Stimulated activated CD8-positive, alpha-beta memory T cell treated with anti-CD3 and anti-CD28 coated beads, Interleukin-15, amount 100 ng/mL, for 48 hours (primary cell): ENCODE measurements at regions not wholly inside any gene's neighbourhood (a gene's known extent, or its start where the extent isn't known, plus 50 kb on each side); places are given as distances from the start of the nearest gene placed in this dataset.
"Not testable (repeated sequence)": the region's sequence is repeated elsewhere in the genome, so short reads cannot be mapped to it uniquely, and the experiment has no call there.

Experiments
- DNase-seq, 2 donors: peaks; one replicate each; pipeline ENCODE4 v3.0.0-alpha.2; 2020; ENCODE audit warnings: low read depth in 2 of 2

- DNase-seq = no peak
Observed at GRCh38 chr15:69862540-69862939, 235.2 kb downstream of the TLE3 start.

GRCh38 chr15:69863446-69863845 lies 234.3 kb downstream of the TLE3 start:
- DNase-seq = no peak

- no peak for DNase-seq
Observed at GRCh38 chr15:69865369-69865768, 232.3 kb downstream of the TLE3 start.

- DNase-seq = no peak
Observed at GRCh38 chr15:69868756-69869155, 229.0 kb downstream of the TLE3 start.

- DNase-seq = no peak
Observed at GRCh38 chr15:69869291-69869690, 228.4 kb downstream of the TLE3 start.

- DNase-seq = no peak
Observed at GRCh38 chr15:69869881-69870505, 227.7 kb downstream of the TLE3 start.

GRCh38 chr15:69871511-69872134 lies 226.1 kb downstream of the TLE3 start:
- DNase-seq = no peak

GRCh38 chr15:69873807-69874206 lies 223.9 kb downstream of the TLE3 start:
- DNase-seq = no peak

- DNase-seq = no peak
Observed at GRCh38 chr15:69874321-69874720, 223.4 kb downstream of the TLE3 start.

- DNase-seq = no peak
Observed at GRCh38 chr15:69876064-69876940, 221.4 kb downstream of the TLE3 start.

- not testable (repeated sequence) for DNase-seq
Observed at GRCh38 chr15:69879963-69880362, 217.8 kb downstream of the TLE3 start.

- no peak for DNase-seq
Observed at GRCh38 chr15:69880571-69881301, 217.0 kb downstream of the TLE3 start.

- no peak for DNase-seq
Observed at GRCh38 chr15:69881302-69881670, 216.4 kb downstream of the TLE3 start.

GRCh38 chr15:69881766-69882165 lies 216.0 kb downstream of the TLE3 start:
- no peak for DNase-seq

GRCh38 chr15:69883306-69883705 lies 214.4 kb downstream of the TLE3 start:
- DNase-seq = no peak

GRCh38 chr15:69885173-69885955 lies 212.4 kb downstream of the TLE3 start:
- DNase-seq = no peak

- DNase-seq = no peak
Observed at GRCh38 chr15:69887009-69887408, 210.7 kb downstream of the TLE3 start.

GRCh38 chr15:69887553-69887952 lies 210.2 kb downstream of the TLE3 start:
- DNase-seq = no peak

- DNase-seq = no peak
Observed at GRCh38 chr15:69888406-69888805, 209.3 kb downstream of the TLE3 start.

- DNase-seq = no peak
Observed at GRCh38 chr15:69891070-69891536, 206.6 kb downstream of the TLE3 start.

- no peak for DNase-seq
Observed at GRCh38 chr15:69891606-69892005, 206.1 kb downstream of the TLE3 start.
